ENCODE measurements at regions not wholly inside any gene's neighbourhood (a gene's known extent, or its start where the extent isn't known, plus 50 kb on each side); places are given as distances from the start of the nearest gene placed in this dataset.

GRCh38 chr1:29474274-29475244 is 238.2 kb downstream of the PTPRU start:
- Histone ChIP-seq H3K4me1 (ENCODE audit: control insufficient read depth in 1 of 2, insufficient read depth in 1 of 2, low read depth in 1 of 2, low read length in 1 of 2) (no peaks in the 10 kb centered on the region), H3K36me3 (no peaks in the 10 kb centered on the region), H3K4me3 (ENCODE audit: low read depth in 1 of 2, low read length in 1 of 2) (no peak overlapping the region), H3K27me3 (peaks cover 38% of the 10 kb centered on the region), H3K27ac (no peak overlapping the region), H3K9me3 (no peaks in the 10 kb centered on the region)
- no peak for TF ChIP-seq CTCF (IDR thresholded peaks at IDR 0.05)

- no peaks in the 10 kb centered on the region for H3K9me3 ChIP-seq
- peaks cover 26% of the 10 kb centered on the region for H3K27me3 ChIP-seq
- H3K36me3 ChIP-seq = no peaks in the 10 kb centered on the region
- no peak overlapping the region for H3K4me3 ChIP-seq (ENCODE audit: low read depth in 1 of 2, low read length in 1 of 2)
- H3K4me1 ChIP-seq (ENCODE audit: control insufficient read depth in 1 of 2, insufficient read depth in 1 of 2, low read depth in 1 of 2, low read length in 1 of 2) = no peaks in the 10 kb centered on the region
- TF ChIP-seq CTCF (IDR thresholded peaks at IDR 0.05) = no peak
- H3K27ac ChIP-seq = no peak overlapping the region
These were observed 237.0 kb downstream of the PTPRU start for GRCh38 chr1:29473161-29473855.

- H3K27me3 ChIP-seq = peaks cover 10% of the 10 kb centered on the region
- no peaks in the 10 kb centered on the region for H3K4me1 ChIP-seq (ENCODE audit: control insufficient read depth in 1 of 2, insufficient read depth in 1 of 2, low read depth in 1 of 2, low read length in 1 of 2)
- H3K9me3 ChIP-seq = no peaks in the 10 kb centered on the region
- H3K27ac ChIP-seq = no peak overlapping the region
- H3K36me3 ChIP-seq = no peaks in the 10 kb centered on the region
- TF ChIP-seq CTCF (IDR thresholded peaks at IDR 0.05) = no peak
- no peak overlapping the region for H3K4me3 ChIP-seq (ENCODE audit: low read depth in 1 of 2, low read length in 1 of 2)
These were observed 235.4 kb downstream of the PTPRU start for GRCh38 chr1:29471487-29472313.

- Histone ChIP-seq H3K9me3 (no peaks in the 10 kb centered on the region), H3K36me3 (no peaks in the 10 kb centered on the region), H3K4me1 (ENCODE audit: control insufficient read depth in 1 of 2, insufficient read depth in 1 of 2, low read depth in 1 of 2, low read length in 1 of 2) (no peaks in the 10 kb centered on the region), H3K4me3 (ENCODE audit: low read depth in 1 of 2, low read length in 1 of 2) (no peak overlapping the region), H3K27me3 (peaks cover under 1% of the 10 kb centered on the region), H3K27ac (no peak overlapping the region)
- no peak for TF ChIP-seq CTCF (IDR thresholded peaks at IDR 0.05)
These were observed 234.4 kb downstream of the PTPRU start for GRCh38 chr1:29470788-29471119.

- no peaks in the 10 kb centered on the region for H3K27me3 ChIP-seq
- no peak for TF ChIP-seq CTCF (IDR thresholded peaks at IDR 0.05)
- no peak overlapping the region for H3K4me3 ChIP-seq (ENCODE audit: low read depth in 1 of 2, low read length in 1 of 2)
- no peaks in the 10 kb centered on the region for H3K4me1 ChIP-seq (ENCODE audit: control insufficient read depth in 1 of 2, insufficient read depth in 1 of 2, low read depth in 1 of 2, low read length in 1 of 2)
- H3K36me3 ChIP-seq = no peaks in the 10 kb centered on the region
- no peak overlapping the region for H3K27ac ChIP-seq
- H3K9me3 ChIP-seq = no peaks in the 10 kb centered on the region
These were observed 233.9 kb downstream of the PTPRU start for GRCh38 chr1:29470087-29470787.
